GM23338 (cell line): ENCODE measurements at regions not wholly inside any gene's neighbourhood (a gene's known extent, or its start where the extent isn't known, plus 50 kb on each side); places are given as distances from the start of the nearest gene placed in this dataset.

ENCODE experiments used
- CTCF ChIP-seq, 2 experiments: fragments of 200-600 bp in 1 of 2; sonication (generic) in 1 of 2; conservative IDR thresholded peaks; 2 replicates each; pipeline versions ENCODE4 v1.5.1 to v1.6.1; 2016 to 2017; ENCODE audit warnings: antibody characterized with exemption in 2 of 2, low read depth in 2 of 2, mild to moderate bottlenecking in 2 of 2, moderate library complexity in 1 of 2
- EZH2 ChIP-seq: fragments of 200-600 bp; sonication (generic); IDR thresholded peaks from one replicate; pipeline ENCODE4 v1.8.0; 2017; ENCODE audit warnings: antibody characterized with exemption, mild to moderate bottlenecking, low read depth; ENCODE audit not compliant: unreplicated experiment
- EZH2phosphoT487 ChIP-seq: fragments of 200-600 bp; sonication (generic); IDR thresholded peaks from one replicate; pipeline ENCODE4 v1.8.1; 2018; ENCODE audit warnings: antibody characterized with exemption; ENCODE audit not compliant: unreplicated experiment
- ZNF331 ChIP-seq: fragments of 250-450 bp; sonication (Bioruptor Pico); IDR thresholded peaks from 2 replicates; pipeline ENCODE4 v1.5.0; 2020; ENCODE audit warnings: low read depth, mild to moderate bottlenecking, moderate library complexity

- TF ChIP-seq ZNF331 (CRISPR knock-in tag), result no peak
- TF ChIP-seq EZH2phosphoT487, result no peak
- TF ChIP-seq CTCF (conservative IDR thresholded peaks at IDR 0.05; ENCODE audit: low read depth in 2 of 2), result no peak
- no peak for TF ChIP-seq EZH2
These were observed 320.6 kb downstream of the KCNC2 start for GRCh38 chr12:74889073-74889472.
